T47D (cell line): ENCODE measurements at regions not wholly inside any gene's neighbourhood (a gene's known extent, or its start where the extent isn't known, plus 50 kb on each side); places are given as distances from the start of the nearest gene placed in this dataset.
"Not testable (repeated sequence)": the region's sequence is repeated elsewhere in the genome, so short reads cannot be mapped to it uniquely, and the experiment has no call there.

Experiments used
- DNase-seq, 2 experiments: peaks; one replicate each; pipeline versions ENCODE4 v3.0.0 to v3.0.0-alpha.2; 2011 to 2012; ENCODE audit warnings: low read depth in 1 of 2, low spot score in 1 of 2
- JUND ChIP-seq: IDR thresholded peaks from 2 replicates; pipeline ENCODE4 v1.6.1; 2012; ENCODE audit warnings: low read depth
- in situ Hi-C: cut with HindIII; loops from 2 replicates; pipeline ENCODE4 v1.10.0; 2016; ENCODE audit warnings: low sequenced_read_pairs, low pct_unique_long_range_greater_than_20kb

DNA sequence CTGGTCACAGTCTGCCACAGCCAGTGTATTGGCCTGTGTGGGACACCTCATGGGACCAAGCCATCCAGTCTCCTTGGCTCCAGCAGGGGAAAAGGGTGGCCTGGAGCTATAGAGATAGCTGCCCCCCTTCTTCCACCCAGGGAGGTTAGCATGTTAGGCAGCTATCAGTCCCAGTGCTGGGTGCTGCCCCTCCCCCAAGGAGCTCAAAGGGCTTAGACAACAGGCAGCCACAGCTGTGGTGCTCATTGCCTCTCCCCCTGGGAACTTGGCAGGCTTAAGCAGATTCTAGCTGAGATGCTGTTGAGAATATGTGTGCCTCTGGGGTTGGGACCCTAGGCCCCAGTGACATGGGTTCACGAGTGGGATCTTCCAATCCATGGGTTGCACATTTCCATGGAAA, 226.0 kb upstream of the PTGER4 start:
- in situ Hi-C loops = no loop called here
- no peak for TF ChIP-seq JUND
- DNase-seq = no peak

- in situ Hi-C loops = no loop called here
- no peak for DNase-seq
- TF ChIP-seq JUND = no peak
Measured at GRCh38 chr5:40452874-40453624, 226.7 kb upstream of the PTGER4 start.

DNA sequence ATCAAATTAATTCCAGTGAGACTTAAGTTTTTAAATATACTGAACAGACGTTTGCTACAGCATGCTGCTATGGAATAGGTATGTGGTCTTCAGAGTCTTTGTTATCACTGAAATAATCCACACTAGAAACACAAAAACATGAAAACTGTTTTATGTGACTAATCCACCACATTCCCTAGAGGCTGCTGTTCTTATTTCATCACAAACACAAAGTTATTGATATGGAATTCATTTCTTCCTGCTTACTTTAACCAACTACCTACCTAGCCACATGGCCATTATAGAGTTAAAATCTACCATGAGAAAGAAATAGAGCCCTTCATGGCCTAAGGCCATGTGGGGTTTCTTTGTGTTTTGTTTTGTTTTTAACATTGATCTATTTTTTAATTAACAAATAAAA, 232.3 kb upstream of the PTGER4 start:
- in situ Hi-C loops = no loop called here
- TF ChIP-seq JUND = no peak
- no peak for DNase-seq

GRCh38 chr5:40446910-40447309, 232.8 kb upstream of the PTGER4 start:
- peak in 1 of 2 experiments; percentile 76 for DNase-seq
- TF ChIP-seq JUND = 0 out of 2 replicates have a peak, but pooled peaks have one; percentile 29
- in situ Hi-C loops = no loop called here

- TF ChIP-seq JUND = no peak
- DNase-seq = peak in 1 of 2 experiments; percentile 12
- in situ Hi-C loops = no loop called here
Measured at GRCh38 chr5:40442346-40442745, 237.4 kb upstream of the PTGER4 start.

GRCh38 chr5:40441733-40442132, 238.0 kb upstream of the PTGER4 start:
- no peak for DNase-seq
- TF ChIP-seq JUND = no peak
- in situ Hi-C loops = no loop called here

- in situ Hi-C loops = no loop called here
- no peak for DNase-seq
- TF ChIP-seq JUND = no peak
Measured at GRCh38 chr5:40440746-40441145, 239.0 kb upstream of the PTGER4 start.

- in situ Hi-C loops, DNase-seq: not testable (repeated sequence)
Measured at GRCh38 chr5:40439103-40439502, 240.6 kb upstream of the PTGER4 start.

GRCh38 chr5:40438646-40439045, 241.1 kb upstream of the PTGER4 start:
- DNase-seq, in situ Hi-C loops: not testable (repeated sequence)

DNA sequence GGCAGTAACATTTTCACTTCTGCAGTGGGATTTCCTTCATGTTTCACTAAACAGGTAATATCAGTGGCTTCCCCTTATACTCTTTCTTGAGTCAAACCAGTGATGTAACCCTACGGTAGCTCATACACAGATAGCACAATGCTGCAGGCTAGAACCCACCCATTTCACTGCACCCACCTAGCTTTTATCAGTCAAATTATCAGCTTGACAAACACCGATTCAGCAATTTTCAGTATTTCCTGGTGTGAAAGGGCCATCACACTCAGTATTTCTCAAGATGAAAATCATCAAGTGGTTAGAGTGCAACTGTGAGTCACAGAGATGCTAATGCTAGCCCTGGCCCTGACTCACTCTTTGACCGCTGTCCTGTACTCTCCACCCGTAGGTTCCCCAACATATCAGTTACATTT, 242.3 kb upstream of the PTGER4 start:
- TF ChIP-seq JUND = no peak
- no peak for DNase-seq
- in situ Hi-C loops = no loop called here

- DNase-seq = no peak
- TF ChIP-seq JUND = no peak
- in situ Hi-C loops = no loop called here
Measured at GRCh38 chr5:40436535-40437237, 243.0 kb upstream of the PTGER4 start.

DNA sequence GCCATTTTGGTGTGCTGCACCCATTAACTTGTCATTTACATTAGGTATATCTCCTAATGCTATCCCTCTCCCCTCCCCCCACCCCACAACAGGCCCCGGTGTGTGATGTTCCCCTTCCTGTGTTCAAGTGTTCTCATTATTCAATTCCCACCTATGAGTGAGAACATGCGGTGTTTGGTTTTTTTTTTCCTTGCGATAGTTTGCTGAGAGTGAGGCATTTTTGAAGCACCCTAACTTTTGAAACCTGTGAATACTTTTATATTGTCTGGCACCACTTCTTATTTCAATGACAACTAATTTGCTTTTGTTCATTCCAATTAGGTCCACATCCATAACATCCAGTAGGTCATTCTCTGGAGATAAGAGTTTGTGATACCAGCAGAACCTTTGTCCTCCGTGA, 244.0 kb upstream of the PTGER4 start:
- in situ Hi-C loops, DNase-seq: not testable (repeated sequence)

GRCh38 chr5:40432836-40433235, 246.9 kb upstream of the PTGER4 start:
- DNase-seq = no peak
- in situ Hi-C loops = no loop called here
- TF ChIP-seq JUND = no peak
